NCI-H2227 (cell line): ENCODE measurements at regions not wholly inside any gene's neighbourhood (a gene's known extent, or its start where the extent isn't known, plus 50 kb on each side); places are given as distances from the start of the nearest gene placed in this dataset.

Experiments used
- DNase-seq: peaks from one replicate; lab custom pipeline; 2025; ENCODE audit not compliant: unreplicated experiment; lab: John Stamatoyannopoulos, UW

DNA sequence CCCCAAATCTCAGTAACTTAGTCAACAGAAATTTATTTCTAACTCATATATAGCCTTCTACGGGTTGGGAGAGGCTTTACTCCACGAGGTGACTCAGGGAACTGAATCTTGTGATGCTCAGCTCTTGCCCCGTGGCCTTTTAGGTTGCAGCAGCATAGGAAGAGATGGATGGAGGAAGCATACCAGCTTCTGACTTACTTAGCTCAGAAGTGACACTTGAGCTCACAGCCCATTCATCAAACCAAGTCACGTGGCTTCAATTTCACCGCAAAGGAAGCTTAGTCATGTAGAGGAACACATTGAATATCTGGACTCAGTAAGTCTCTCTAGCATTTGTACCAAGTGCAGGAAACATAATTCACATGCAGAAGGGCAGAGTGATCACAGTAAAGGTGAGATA, 124.1 kb upstream of the KCNN2 start:
- no peak for DNase-seq

DNA sequence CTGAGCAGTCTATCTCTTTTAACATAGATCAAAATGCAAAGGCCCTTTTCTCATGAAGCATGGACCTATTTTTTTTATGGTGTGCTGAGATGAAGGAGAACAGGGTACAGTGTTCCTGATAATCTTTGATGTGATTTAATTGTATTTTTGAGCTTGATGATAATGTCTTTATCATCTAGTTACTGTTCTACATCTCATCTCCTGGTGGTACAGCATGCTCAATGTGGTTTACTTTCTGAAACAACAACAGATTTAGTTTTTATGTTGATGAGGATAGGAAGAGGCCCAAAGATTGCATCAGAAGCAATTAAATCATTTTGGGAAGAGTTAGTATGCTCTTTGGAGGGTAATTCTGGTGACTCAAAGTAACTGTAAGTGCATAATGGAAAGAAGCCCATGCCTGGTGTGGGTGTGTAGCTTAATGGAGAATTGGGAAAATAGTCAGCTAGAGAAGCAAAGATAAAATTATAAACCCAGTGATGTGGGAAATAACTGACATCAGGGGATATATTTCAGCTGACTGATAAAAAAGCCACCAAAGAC, 123.0 kb upstream of the KCNN2 start:
- DNase-seq = no peak

GRCh38 chr5:114243281-114243971, 118.4 kb upstream of the KCNN2 start:
- no peak for DNase-seq

DNA sequence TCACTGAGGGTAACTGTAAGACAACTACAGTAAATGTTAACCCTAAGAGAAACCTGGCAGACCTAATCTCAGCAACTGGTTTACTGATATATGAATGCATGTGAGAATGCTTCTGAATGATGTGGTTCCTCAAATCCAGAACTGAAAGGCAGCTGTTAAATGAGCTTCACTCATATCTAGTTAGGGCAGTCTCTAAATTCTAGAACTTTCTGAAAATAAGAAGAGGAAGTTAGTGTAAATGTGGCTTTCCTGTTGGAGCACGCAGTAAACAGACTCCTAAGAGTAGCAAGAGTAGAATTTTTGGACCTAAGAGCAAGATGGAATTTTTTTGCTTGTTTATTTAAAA, 117.9 kb upstream of the KCNN2 start:
- no peak for DNase-seq

- no peak for DNase-seq
Measured at GRCh38 chr5:114249823-114250222, 112.0 kb upstream of the KCNN2 start.

DNA sequence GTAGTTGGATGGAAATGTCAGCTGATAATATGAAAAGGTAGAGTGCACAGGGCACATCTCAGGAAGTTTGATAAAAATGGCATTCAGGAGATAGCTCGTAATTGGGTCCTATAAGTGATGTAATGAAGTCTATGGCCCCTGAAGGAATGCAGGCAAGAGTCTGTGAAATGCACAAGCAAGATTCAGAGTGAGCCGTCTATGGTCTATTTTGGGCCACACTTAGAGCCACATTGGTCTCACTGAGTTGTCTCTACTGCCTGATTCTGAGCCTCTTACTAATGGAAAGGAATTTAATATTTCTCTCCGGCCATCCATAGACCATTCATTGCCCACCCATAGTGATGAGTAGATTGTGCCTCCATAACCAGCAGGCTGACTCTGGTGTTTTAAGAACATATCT, 111.3 kb upstream of the KCNN2 start:
- DNase-seq = no peak

GRCh38 chr5:114252226-114252625, 109.6 kb upstream of the KCNN2 start:
- DNase-seq = no peak

DNA sequence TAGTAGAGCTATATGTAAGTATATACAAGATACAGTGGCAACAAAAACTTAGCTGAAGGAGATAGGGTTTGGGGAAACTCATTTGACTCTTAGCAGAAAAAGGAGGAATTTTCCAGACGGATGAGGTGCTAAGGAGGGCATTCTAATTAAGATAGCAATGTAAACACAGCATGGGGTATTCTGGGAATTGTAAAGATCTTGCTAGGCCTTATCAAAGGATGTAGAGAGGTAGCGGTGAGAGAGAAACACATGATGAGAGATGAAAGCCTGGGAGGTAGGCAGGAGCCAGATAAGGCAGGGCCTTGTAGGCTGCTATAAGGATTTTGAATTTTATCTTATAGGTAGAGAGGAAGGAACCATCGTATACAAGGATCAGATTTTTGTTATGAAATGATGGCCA, 106.6 kb upstream of the KCNN2 start:
- DNase-seq = no peak

GRCh38 chr5:114261989-114262388, 99.9 kb upstream of the KCNN2 start:
- no peak for DNase-seq

GRCh38 chr5:114265432-114266060, 96.3 kb upstream of the KCNN2 start:
- DNase-seq = no peak

- no peak for DNase-seq
Measured at GRCh38 chr5:114266374-114266773, 95.5 kb upstream of the KCNN2 start.

- DNase-seq = no peak
Measured at GRCh38 chr5:114296191-114296590, 65.7 kb upstream of the KCNN2 start.

GRCh38 chr5:114297915-114298314, 64.0 kb upstream of the KCNN2 start:
- DNase-seq = no peak

DNA sequence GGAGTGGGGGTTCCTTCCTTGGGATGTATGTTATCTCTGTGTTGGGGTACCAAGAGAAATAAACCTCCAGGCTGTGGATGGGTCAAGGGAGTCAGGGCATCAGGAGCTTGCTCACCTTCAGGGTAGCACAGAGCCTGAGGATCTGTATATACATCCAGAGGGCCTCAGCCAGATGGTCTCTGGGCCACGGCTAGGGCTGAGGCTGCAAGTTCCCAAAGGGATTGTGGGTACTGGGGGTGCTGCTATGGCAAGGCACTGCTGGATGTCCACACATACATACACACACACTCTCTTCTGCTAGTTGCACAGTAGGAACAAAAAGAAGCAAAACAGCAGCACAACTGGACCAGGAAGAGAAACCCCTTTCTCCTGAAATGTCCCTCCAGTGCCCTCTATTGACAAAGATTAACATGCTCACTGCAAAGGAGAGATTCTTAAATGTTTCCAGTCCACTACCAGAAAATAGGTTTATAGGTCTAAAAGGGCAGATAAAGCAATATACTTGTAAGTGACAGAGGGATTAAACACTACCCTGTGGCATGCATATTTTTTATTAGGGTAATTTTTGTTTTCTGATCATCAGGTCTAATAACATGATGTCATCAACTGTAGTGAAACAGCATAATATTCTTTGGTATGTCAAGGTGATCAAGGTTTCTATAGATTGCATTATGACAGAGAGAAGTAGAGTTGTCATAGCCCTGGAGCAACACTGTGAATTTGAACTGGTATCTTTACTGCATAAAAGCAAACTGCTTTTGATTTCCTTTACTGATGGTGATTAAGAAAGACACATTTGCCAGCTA, 56.3 kb upstream of the KCNN2 start:
- DNase-seq = no peak

GRCh38 chr5:114308017-114308416, 53.9 kb upstream of the KCNN2 start:
- DNase-seq = no peak

DNA sequence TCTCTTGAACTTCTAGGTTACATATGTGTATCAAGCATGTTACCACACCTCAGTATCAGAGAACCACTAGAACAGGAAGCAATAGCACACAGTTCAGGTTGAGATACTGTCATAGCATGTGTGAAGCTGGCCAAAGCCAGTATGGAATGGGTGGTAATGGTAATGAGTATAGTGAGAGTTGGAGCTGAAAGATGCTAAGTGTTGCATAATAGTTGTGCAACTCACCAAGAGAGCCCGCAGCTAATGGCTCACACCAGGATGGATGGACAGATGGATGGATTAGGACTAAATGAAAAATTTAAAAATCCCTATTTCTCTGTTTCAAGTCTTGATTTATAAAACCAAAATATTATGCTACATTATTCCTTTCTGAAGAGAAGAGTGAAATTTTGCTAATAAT, 53.4 kb upstream of the KCNN2 start:
- DNase-seq = no peak

- DNase-seq = no peak
Measured at GRCh38 chr5:114310666-114311065, 51.2 kb upstream of the KCNN2 start.

DNA sequence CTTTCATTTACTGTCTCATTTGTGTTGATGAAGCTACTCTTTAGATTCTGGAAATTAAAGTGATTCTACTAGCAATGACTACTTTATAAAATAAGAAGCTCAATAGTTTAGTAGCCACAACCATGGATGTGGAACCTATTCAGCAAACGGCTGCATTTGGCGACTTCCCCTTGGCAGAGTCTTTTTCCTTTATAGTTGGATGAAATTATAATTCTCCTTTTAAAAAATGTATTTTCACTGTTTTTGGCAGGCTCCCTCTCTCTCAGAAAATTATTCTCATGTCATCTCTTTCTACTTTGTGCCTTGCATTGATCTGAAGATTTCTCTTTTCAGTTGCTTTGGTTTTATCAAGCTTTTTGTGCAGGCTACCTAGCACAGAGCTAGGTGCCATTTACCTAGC, 50.6 kb upstream of the KCNN2 start:
- DNase-seq = no peak

DNA sequence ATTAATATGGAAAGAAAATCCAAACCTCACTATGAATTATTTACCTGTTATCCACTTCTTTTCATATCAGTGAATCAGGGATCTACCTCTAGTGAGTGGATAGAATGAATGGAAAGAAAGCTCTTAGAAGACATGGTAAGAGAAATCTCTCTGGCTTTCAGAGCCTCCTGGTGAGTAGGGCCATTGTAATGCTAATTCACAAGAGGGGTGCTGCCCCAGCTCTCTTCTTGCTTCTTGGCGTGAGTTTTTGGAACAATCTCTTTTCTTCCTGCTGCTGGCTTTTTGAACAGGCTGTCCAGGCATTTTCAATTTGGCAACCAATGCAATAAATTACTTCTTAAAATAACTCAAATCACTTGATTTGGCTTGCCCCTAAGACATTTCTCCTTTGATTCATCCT, 49.9 kb upstream of the KCNN2 start:
- no peak for DNase-seq
